Natural killer cell (primary cell): ENCODE measurements at regions not wholly inside any gene's neighbourhood (a gene's known extent, or its start where the extent isn't known, plus 50 kb on each side); places are given as distances from the start of the nearest gene placed in this dataset.

Experiments
- ATAC-seq, 3 donors: fragments of 150-1000 bp in 2 of 3; fragments of 200-7000 bp in 1 of 3; cut with Tn5 transposase; 1 replicate in 1 of 3; 2 replicates in 2 of 3; pipeline ENCODE4 v1.10.0; 2021; ENCODE audit warnings: mild to moderate bottlenecking in 2 of 3, moderate library complexity in 2 of 3
- DNase-seq, 2 donors: peaks; one replicate each; pipeline versions ENCODE4 v3.0.0 to v3.0.0-alpha.2; 2013 to 2021; ENCODE audit warnings: mixed read lengths in 1 of 2
- H3K27ac ChIP-seq: one replicate; pipeline ENCODE4 v1.5.1; 2013; ENCODE audit warnings: mild to moderate bottlenecking, low read length
- H3K27me3 ChIP-seq: one replicate; pipeline ENCODE4 v1.6.1; 2013; ENCODE audit warnings: low read length; ENCODE audit not compliant: control insufficient read depth, insufficient read depth
- H3K36me3 ChIP-seq: one replicate; pipeline ENCODE4 v1.6.1; 2013; ENCODE audit warnings: low read length; ENCODE audit not compliant: control insufficient read depth, insufficient read depth
- H3K4me1 ChIP-seq: one replicate; pipeline ENCODE4 v1.6.1; 2013; ENCODE audit warnings: low read length; ENCODE audit not compliant: control insufficient read depth, insufficient read depth
- H3K4me3 ChIP-seq: one replicate; pipeline ENCODE4 v1.5.1; 2013; ENCODE audit warnings: low read length
- H3K9me3 ChIP-seq: one replicate; pipeline ENCODE4 v1.6.1; 2013; ENCODE audit warnings: low read length; ENCODE audit not compliant: control insufficient read depth, insufficient read depth
- H3K27ac Mint-ChIP-seq, 2 donors: one replicate each; pipeline ENCODE4 v1.8.0; 2022; ENCODE audit warnings: mild to moderate bottlenecking in 2 of 2, mixed read lengths in 2 of 2, moderate library complexity in 1 of 2
- H3K27me3 Mint-ChIP-seq, 2 donors: one replicate each; pipeline ENCODE4 v1.8.0; 2022; ENCODE audit warnings: low read depth in 2 of 2, mixed read lengths in 2 of 2
- H3K36me3 Mint-ChIP-seq: one replicate; pipeline ENCODE4 v1.8.0; 2022; ENCODE audit warnings: mixed read lengths
- H3K4me1 Mint-ChIP-seq, 2 donors: one replicate each; pipeline ENCODE4 v1.8.0; 2022; ENCODE audit warnings: mixed read lengths in 2 of 2
- H3K4me3 Mint-ChIP-seq: one replicate; pipeline ENCODE4 v1.8.0; 2022; ENCODE audit warnings: mild to moderate bottlenecking, moderate library complexity, mixed read lengths
- H3K9me3 Mint-ChIP-seq, 2 donors: one replicate each; pipeline ENCODE4 v1.8.0; 2022; ENCODE audit warnings: mixed read lengths in 2 of 2
- CTCF ChIP-seq: fragments of 200-600 bp; IDR thresholded peaks from one replicate; pipeline ENCODE4 v1.8.0; 2022; ENCODE audit warnings: antibody characterized with exemption
- WGBS: methylation state at CpG from one replicate; pipeline ENCODE4 v1.1.7; 2013; ENCODE audit warnings: missing lambda C conversion rate; ENCODE audit not compliant: insufficient coverage; 5-methylcytosine and 5-hydroxymethylcytosine counted together
- intact Hi-C: fragments of 100-400 bp; cut with micrococcal nuclease; formaldehyde crosslinking; loops from one replicate; pipeline ENCODE4 v1.14.2; 2022

DNA sequence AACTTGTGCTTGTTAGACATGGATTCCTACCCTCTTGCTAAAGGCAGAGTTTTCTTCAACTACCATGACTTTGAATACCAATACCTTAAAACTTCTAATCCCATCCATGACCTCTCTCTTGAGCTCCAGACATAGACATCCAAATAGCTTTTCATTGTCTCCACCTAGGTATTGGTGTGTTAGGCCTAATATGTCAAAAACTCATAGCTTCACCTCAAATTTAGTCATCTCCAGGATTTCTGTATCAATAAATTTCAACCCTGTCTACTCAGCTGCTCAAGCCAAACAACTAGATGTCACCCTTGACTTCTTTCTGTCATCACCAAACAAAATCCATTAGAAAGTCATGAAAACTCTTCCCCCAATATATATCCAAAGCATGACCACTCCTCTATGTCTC, 617.7 kb upstream of the GRIA3 start:
- no peaks in the 10 kb centered on the region for H3K9me3 ChIP-seq
- intact Hi-C loops = no loop called here
- no peaks in the 10 kb centered on the region for H3K36me3 ChIP-seq
- no peaks in the 10 kb centered on the region for H3K4me1 ChIP-seq
- no peak overlapping the region for H3K4me3 Mint-ChIP-seq
- ATAC-seq (no peak), DNase-seq (no peak)
- no peaks in the 10 kb centered on the region for H3K27me3 ChIP-seq
- H3K36me3 Mint-ChIP-seq = no peaks in the 10 kb centered on the region
- H3K27ac Mint-ChIP-seq = no peak overlapping the region
- H3K4me1 Mint-ChIP-seq = no peaks in the 10 kb centered on the region
- no peaks in the 10 kb centered on the region for H3K27me3 Mint-ChIP-seq
- no peak overlapping the region for H3K27ac ChIP-seq
- H3K4me3 ChIP-seq = no peak overlapping the region
- H3K9me3 Mint-ChIP-seq = peaks cover 5 to 12% of the 10 kb centered on the region in 2 donors
- no peak for TF ChIP-seq CTCF

DNA sequence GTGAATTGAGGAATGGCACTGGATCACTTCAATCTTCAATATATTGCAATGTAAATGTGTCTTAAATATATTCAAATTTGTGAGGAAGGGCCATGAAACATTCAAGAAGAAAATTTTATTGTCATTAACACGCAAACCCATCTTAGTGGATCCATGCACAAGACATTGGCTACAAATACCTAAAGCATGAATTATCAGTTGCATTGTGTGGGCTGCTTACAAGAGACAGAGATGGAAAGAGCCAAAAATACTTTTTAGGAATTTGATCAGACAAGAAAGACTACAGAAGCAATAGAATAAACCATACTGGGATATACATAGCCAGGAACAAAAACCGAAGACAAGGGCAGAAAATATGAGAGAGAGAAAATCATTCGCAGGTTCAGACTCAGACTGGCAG, 616.2 kb upstream of the GRIA3 start:
- Mint-ChIP-seq H3K27me3 (no peaks in the 10 kb centered on the region), H3K9me3 (peaks cover 5 to 15% of the 10 kb centered on the region in 2 donors), H3K36me3 (no peaks in the 10 kb centered on the region), H3K4me1 (no peaks in the 10 kb centered on the region), H3K4me3 (no peak overlapping the region), H3K27ac (no peak overlapping the region)
- no peak for TF ChIP-seq CTCF
- DNase-seq (no peak), ATAC-seq (no peak)
- no peak overlapping the region for H3K27ac ChIP-seq
- H3K27me3 ChIP-seq = no peaks in the 10 kb centered on the region
- H3K36me3 ChIP-seq = no peaks in the 10 kb centered on the region
- intact Hi-C loops = no loop called here
- no peak overlapping the region for H3K4me3 ChIP-seq
- WGBS = 70% methylated on average over 2 of the region's 3 CpGs
- no peaks in the 10 kb centered on the region for H3K4me1 ChIP-seq
- H3K9me3 ChIP-seq = peaks cover 4% of the 10 kb centered on the region

- Histone ChIP-seq H3K4me1 (no peaks in the 10 kb centered on the region), H3K36me3 (no peaks in the 10 kb centered on the region), H3K27me3 (no peaks in the 10 kb centered on the region), H3K9me3 (peaks cover 4% of the 10 kb centered on the region), H3K4me3 (no peak overlapping the region), H3K27ac (no peak overlapping the region)
- 79% methylated on average over 3 of the region's 4 CpGs for WGBS
- Mint-ChIP-seq H3K9me3 (peaks cover 2 to 8% of the 10 kb centered on the region in 2 donors), H3K27me3 (no peaks in the 10 kb centered on the region), H3K4me3 (no peak overlapping the region), H3K4me1 (no peaks in the 10 kb centered on the region), H3K36me3 (no peaks in the 10 kb centered on the region), H3K27ac (no peak overlapping the region)
- ATAC-seq (no peak), DNase-seq (no peak)
- intact Hi-C loops = no loop called here
- no peak for TF ChIP-seq CTCF
These were observed 611.6 kb upstream of the GRIA3 start for GRCh38 chrX:122572461-122572860.

DNA sequence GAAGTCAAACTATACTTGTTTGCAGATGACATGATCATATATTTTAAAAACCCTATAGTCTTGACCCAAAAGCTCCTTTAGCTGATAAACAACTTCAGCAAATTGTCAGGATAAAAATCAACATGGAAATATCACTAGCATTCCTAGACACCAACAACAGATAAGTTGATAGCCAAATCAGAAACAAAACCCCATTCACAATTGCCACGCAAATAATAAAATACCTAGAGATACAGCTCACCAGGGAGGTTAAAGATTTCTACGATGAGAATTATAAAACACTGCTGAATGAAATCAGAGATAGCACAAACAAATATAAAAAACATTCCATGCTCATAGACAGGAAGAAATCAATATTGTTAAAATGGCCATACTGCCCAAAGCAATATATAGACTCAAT, 605.0 kb upstream of the GRIA3 start:
- ATAC-seq = no peak
- no peaks in the 10 kb centered on the region for H3K36me3 ChIP-seq
- H3K27me3 Mint-ChIP-seq = no peaks in the 10 kb centered on the region
- H3K4me1 Mint-ChIP-seq = no peaks in the 10 kb centered on the region
- DNase-seq = no peak
- no peak for TF ChIP-seq CTCF
- H3K27me3 ChIP-seq = no peaks in the 10 kb centered on the region
- intact Hi-C loops = no loop called here
- H3K9me3 ChIP-seq = no peaks in the 10 kb centered on the region
- H3K4me1 ChIP-seq = no peaks in the 10 kb centered on the region
- H3K4me3 Mint-ChIP-seq = no peak overlapping the region
- H3K36me3 Mint-ChIP-seq = no peaks in the 10 kb centered on the region
- WGBS = no CpG with 5 or more reads among the region's 2 CpGs
- H3K27ac Mint-ChIP-seq = no peak overlapping the region
- H3K4me3 ChIP-seq = no peak overlapping the region
- H3K9me3 Mint-ChIP-seq = peaks cover 2 to 5% of the 10 kb centered on the region in 2 donors
- H3K27ac ChIP-seq = no peak overlapping the region
